ENCODE measurements at regions not wholly inside any gene's neighbourhood (a gene's known extent, or its start where the extent isn't known, plus 50 kb on each side); places are given as distances from the start of the nearest gene placed in this dataset.

DNA sequence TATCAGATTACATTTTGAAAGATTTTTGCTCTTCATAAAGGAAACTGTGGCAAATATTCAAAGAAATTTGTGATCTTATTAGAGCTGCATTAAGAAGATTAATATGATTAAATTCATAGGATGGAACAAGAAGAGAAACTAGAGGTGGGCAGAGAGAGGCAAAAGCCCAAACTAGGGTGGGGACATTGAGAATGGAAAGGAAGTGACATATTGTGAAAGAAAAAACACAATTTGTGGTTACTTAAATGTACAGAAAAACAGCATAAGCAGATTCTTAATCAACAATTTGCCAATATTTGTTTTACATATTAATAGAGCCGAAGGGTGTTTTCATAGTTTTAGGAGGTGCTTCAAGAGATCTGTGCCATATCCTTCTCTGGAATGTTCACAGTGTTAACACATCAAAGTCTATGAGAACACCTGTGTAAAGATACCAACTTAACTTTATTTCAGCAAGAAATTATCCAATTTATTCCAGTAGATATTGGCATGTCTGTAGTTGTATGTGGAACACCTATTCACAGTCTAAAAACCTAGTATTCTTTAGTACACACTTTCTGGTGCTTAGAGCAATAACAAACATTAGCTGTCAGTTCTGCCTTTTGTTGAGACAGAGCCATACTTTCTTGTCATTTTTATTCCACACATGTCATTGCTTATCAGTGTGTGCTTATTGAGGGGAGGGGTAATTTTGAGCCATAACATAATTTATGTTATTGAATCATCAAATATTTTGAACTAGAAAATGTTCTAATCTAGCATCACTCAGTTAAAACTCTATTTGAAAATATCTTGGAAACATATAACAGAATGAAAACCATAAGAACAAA is 401.5 kb downstream of the PTPRC start:
- no peak for DNase-seq (ENCODE audit: low read depth)
- TF ChIP-seq CTCF (IDR thresholded peaks at IDR 0.05; ENCODE audit: insufficient read depth, low read depth, low read length), result no peak
- TF ChIP-seq EZH2 (IDR thresholded peaks at IDR 0.05; ENCODE audit: insufficient read depth, low read length), result no peak
- no peaks in the 10 kb centered on the region for H4K20me1 ChIP-seq (ENCODE audit: insufficient read depth, low read length)
- H3K27me3 ChIP-seq (ENCODE audit: insufficient read depth, low read length), result no peaks in the 10 kb centered on the region
- H3K9ac ChIP-seq (ENCODE audit: low read length), result no peak overlapping the region
- Mint-ChIP-seq H3K27me3 (ENCODE audit: low read depth, unreplicated experiment) (peaks cover 3% of the 10 kb centered on the region), H3K36me3 (ENCODE audit: low read depth, unreplicated experiment) (no peaks in the 10 kb centered on the region), H3K9me3 (ENCODE audit: unreplicated experiment) (no peaks in the 10 kb centered on the region), H3K4me3 (ENCODE audit: unreplicated experiment) (no peak overlapping the region), H3K4me1 (ENCODE audit: low read depth, unreplicated experiment) (peaks cover 5% of the 10 kb centered on the region), H3K27ac (ENCODE audit: unreplicated experiment) (no peak overlapping the region)
- no peak overlapping the region for H3K27ac ChIP-seq (ENCODE audit: low read depth, low read length)
- no peaks in the 10 kb centered on the region for H3K36me3 ChIP-seq (ENCODE audit: insufficient read depth, low read length)
- H3K79me2 ChIP-seq (ENCODE audit: insufficient read depth, low read length), result no peaks in the 10 kb centered on the region
- H3K9me3 ChIP-seq (ENCODE audit: insufficient read depth, low read depth, low read length), result no peaks in the 10 kb centered on the region
- no peak overlapping the region for H2AFZ ChIP-seq (ENCODE audit: low read depth, low read length)
- H3K4me2 ChIP-seq (ENCODE audit: low read length), result no peak overlapping the region
- no peak overlapping the region for H3K4me3 ChIP-seq (ENCODE audit: insufficient read depth, low read depth, low read length)
- FAIRE-seq, result no peak
- H3K4me1 ChIP-seq (ENCODE audit: insufficient read depth, low read length), result no peaks in the 10 kb centered on the region

DNA sequence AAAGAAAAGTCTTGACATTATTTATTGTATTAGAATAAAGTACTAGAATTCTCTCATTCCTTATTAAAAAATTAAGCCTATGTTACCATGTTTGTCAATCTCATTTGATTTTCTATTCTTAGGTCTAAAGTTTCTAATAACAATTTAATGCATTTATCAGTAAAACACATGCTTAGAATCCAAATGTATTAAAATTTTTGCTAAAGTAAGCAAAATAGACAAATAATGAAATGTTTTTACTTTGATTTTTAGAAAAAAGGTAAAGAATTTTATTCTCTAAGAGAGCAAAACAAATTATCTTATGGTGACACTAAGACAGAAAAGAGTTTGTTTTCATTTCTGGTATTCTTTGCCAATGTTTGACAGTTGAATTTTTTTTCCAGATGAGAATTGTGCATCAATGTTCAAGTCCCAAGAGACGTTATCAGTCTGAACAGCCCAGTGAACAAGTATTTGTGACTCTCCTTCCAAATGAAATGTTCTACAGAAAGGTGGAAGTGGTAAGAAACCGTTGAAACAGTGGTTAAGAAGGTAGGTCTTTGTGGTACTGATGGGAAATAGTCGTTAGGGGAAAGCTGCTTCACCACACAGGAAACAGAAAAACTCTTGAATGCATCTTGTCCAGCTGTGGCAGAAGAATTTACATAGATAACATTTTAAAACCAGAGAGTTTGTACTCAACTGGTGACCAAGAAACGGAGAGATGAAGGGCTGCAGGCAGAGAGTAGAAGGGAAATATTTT is 402.5 kb downstream of the PTPRC start:
- no peaks in the 10 kb centered on the region for H3K79me2 ChIP-seq (ENCODE audit: insufficient read depth, low read length)
- no peaks in the 10 kb centered on the region for H3K4me1 ChIP-seq (ENCODE audit: insufficient read depth, low read length)
- H3K4me3 Mint-ChIP-seq (ENCODE audit: unreplicated experiment), result no peak overlapping the region
- no peaks in the 10 kb centered on the region for H3K9me3 ChIP-seq (ENCODE audit: insufficient read depth, low read depth, low read length)
- no peaks in the 10 kb centered on the region for H4K20me1 ChIP-seq (ENCODE audit: insufficient read depth, low read length)
- H3K4me3 ChIP-seq (ENCODE audit: insufficient read depth, low read depth, low read length), result no peak overlapping the region
- no peaks in the 10 kb centered on the region for H3K36me3 ChIP-seq (ENCODE audit: insufficient read depth, low read length)
- H3K36me3 Mint-ChIP-seq (ENCODE audit: low read depth, unreplicated experiment), result no peaks in the 10 kb centered on the region
- no peak overlapping the region for H3K27ac Mint-ChIP-seq (ENCODE audit: unreplicated experiment)
- H3K4me1 Mint-ChIP-seq (ENCODE audit: low read depth, unreplicated experiment), result peaks cover 5% of the 10 kb centered on the region
- no peaks in the 10 kb centered on the region for H3K9me3 Mint-ChIP-seq (ENCODE audit: unreplicated experiment)
- H3K9ac ChIP-seq (ENCODE audit: low read length), result no peak overlapping the region
- H3K27me3 Mint-ChIP-seq (ENCODE audit: low read depth, unreplicated experiment), result no peaks in the 10 kb centered on the region
- H3K27me3 ChIP-seq (ENCODE audit: insufficient read depth, low read length), result no peaks in the 10 kb centered on the region
- DNase-seq (ENCODE audit: low read depth) (peak; percentile 60), FAIRE-seq (no peak)
- no peak overlapping the region for H3K27ac ChIP-seq (ENCODE audit: low read depth, low read length)
- H2AFZ ChIP-seq (ENCODE audit: low read depth, low read length), result no peak overlapping the region
- no peak for TF ChIP-seq EZH2 (IDR thresholded peaks at IDR 0.05; ENCODE audit: insufficient read depth, low read length)
- TF ChIP-seq CTCF (IDR thresholded peaks at IDR 0.05; ENCODE audit: insufficient read depth, low read depth, low read length), result no peak
- no peak overlapping the region for H3K4me2 ChIP-seq (ENCODE audit: low read length)

Data from astrocyte (in vitro differentiated cells and primary cell).